22Rv1 (cell line): ENCODE measurements at regions not wholly inside any gene's neighbourhood (a gene's known extent, or its start where the extent isn't known, plus 50 kb on each side); places are given as distances from the start of the nearest gene placed in this dataset.

Experiments used
- CTCF ChIP-seq: fragments of 450-650 bp; IDR thresholded peaks from 2 replicates; pipeline ENCODE4 v1.5.1; 2017; ENCODE audit warnings: mild to moderate bottlenecking
- ZFX ChIP-seq: fragments of 450-650 bp; IDR thresholded peaks from 2 replicates; pipeline ENCODE4 v1.6.1; 2017; ENCODE audit warnings: antibody characterized with exemption, borderline replicate concordance

GRCh38 chr21:35411434-35411833, 362.3 kb upstream of the RUNX1 start:
- TF ChIP-seq CTCF (no peak), ZFX (no peak)
